ENCODE measurements at regions not wholly inside any gene's neighbourhood (a gene's known extent, or its start where the extent isn't known, plus 50 kb on each side); places are given as distances from the start of the nearest gene placed in this dataset.

- Histone ChIP-seq H3K79me2 (replicated peaks; ENCODE audit: insufficient read depth) (no peaks in the 10 kb centered on the region), H3K4me1 (ENCODE audit: insufficient read depth) (no peaks in the 10 kb centered on the region), H3K27ac (ENCODE audit: low read depth) (no peak overlapping the region), H3K4me2 (no peak overlapping the region), H3K9me2 (ENCODE audit: insufficient read depth) (no peaks in the 10 kb centered on the region), H3K4me3 (no peak overlapping the region), H3F3A (replicated peaks; ENCODE audit: low read depth) (no peaks in the 10 kb centered on the region), H3K36me3 (ENCODE audit: insufficient read depth) (no peaks in the 10 kb centered on the region; the same call in 1 of the 2 replicates), H4K20me1 (replicated peaks; ENCODE audit: insufficient read depth) (no peaks in the 10 kb centered on the region), H2AFZ (no peak overlapping the region), H3K27me3 (ENCODE audit: insufficient read depth) (no peaks in the 10 kb centered on the region)
- peaks cover 6% of the 10 kb centered on the region for H3K27me3 Mint-ChIP-seq (ENCODE audit: insufficient read depth, low read depth, poor library complexity)
- no peak for ATAC-seq
- peaks cover 3% of the 10 kb centered on the region; the same call in 2 of the 3 replicates for H3K9me3 Mint-ChIP-seq
- H3K4me3 Mint-ChIP-seq: no peak overlapping the region
- TF ChIP-seq ZNF462 (CRISPR knock-in tag; IDR thresholded peaks at IDR 0.05) (no peak), NANOG (IDR thresholded peaks at IDR 0.05; ENCODE audit: borderline replicate concordance) (no peak), REST (IDR thresholded peaks at IDR 0.05; ENCODE audit: unreplicated experiment) (no peak), EZH2phosphoT487 (IDR thresholded peaks at IDR 0.05; ENCODE audit: unreplicated experiment) (no peak), STAT1 (IDR thresholded peaks at IDR 0.05; ENCODE audit: unreplicated experiment) (no peak), JUNB (IDR thresholded peaks at IDR 0.05; ENCODE audit: unreplicated experiment) (no peak), POLR2AphosphoS5 (IDR thresholded peaks at IDR 0.05; ENCODE audit: low read depth) (no peak)
- H3K4me1 Mint-ChIP-seq: peaks cover 3% of the 10 kb centered on the region
- no peaks in the 10 kb centered on the region for H3K36me3 Mint-ChIP-seq (ENCODE audit: low read depth)
- H3K27ac Mint-ChIP-seq: no peak overlapping the region
- DNase-seq (ENCODE audit: low spot score): no peak
These were observed 424.6 kb downstream of the BRD1 start for GRCh38 chr22:49403102-49403501.

Measured in GM23338 (cell line).